SK-N-SH (cell line): ENCODE measurements at regions not wholly inside any gene's neighbourhood (a gene's known extent, or its start where the extent isn't known, plus 50 kb on each side); places are given as distances from the start of the nearest gene placed in this dataset.

Experiments used
- CTCF ChIA-PET: fragments of 300-600, 350-600 bp; formaldehyde crosslinking; extraction: SDS; loops from one replicate; lab custom pipeline; 2021; lab: Yijun Ruan, JAX
- POLR2A ChIA-PET: fragments of 350-600 bp; sonication (Branson Sonifier 250); formaldehyde crosslinking; extraction: SDS; loops from one replicate; lab custom pipeline; 2020; ENCODE audit warnings: antibody characterized with exemption, inconsistent platforms; lab: Yijun Ruan, JAX
- DNase-seq: peaks from one replicate; pipeline ENCODE4 v3.0.0; 2012
- H2AFZ ChIP-seq: fragments of 200-600 bp; sonication (generic); 2 replicates; pipeline ENCODE4 v1.8.1; 2016; ENCODE audit warnings: antibody characterized with exemption, mild to moderate bottlenecking, low read depth
- H3F3A ChIP-seq: fragments of 200-600 bp; sonication (generic); replicated peaks from 2 replicates; pipeline ENCODE3; 2016; ENCODE audit warnings: antibody characterized with exemption, mild to moderate bottlenecking; ENCODE audit not compliant: insufficient read depth
- H3K27ac ChIP-seq, 2 experiments: fragments of 200-500 bp in 1 of 2; fragments of 200-600 bp in 1 of 2; sonication (Bioruptor generic) in 1 of 2; sonication (generic), shearing (Covaris generic) in 1 of 2; 2 replicates each; pipeline versions ENCODE4 v1.5.1 to v1.6.1; 2014 to 2016; ENCODE audit warnings: low read depth in 2 of 2, inconsistent platforms in 1 of 2, low read length in 1 of 2, mild to moderate bottlenecking in 1 of 2, mixed read lengths in 1 of 2
- H3K27me3 ChIP-seq: fragments of 200-600 bp; sonication (generic), shearing (Covaris generic); 2 replicates; pipeline ENCODE4 v1.6.1; 2016; ENCODE audit warnings: mixed run types; ENCODE audit not compliant: insufficient read depth
- H3K36me3 ChIP-seq, 2 experiments: fragments of 200-500 bp in 1 of 2; fragments of 200-600 bp in 1 of 2; sonication (Bioruptor generic) in 1 of 2; sonication (generic) in 1 of 2; replicated peaks in 1 of 2; 2 replicates each; pipeline versions ENCODE3 to v1.5.1; 2014 to 2016; ENCODE audit warnings: low read length in 1 of 2, mild to moderate bottlenecking in 1 of 2; ENCODE audit not compliant: insufficient read depth in 2 of 2, control insufficient read depth in 1 of 2
- H3K4me1 ChIP-seq, 2 experiments: fragments of 200-500 bp in 1 of 2; fragments of 200-600 bp in 1 of 2; sonication (Bioruptor generic) in 1 of 2; sonication (generic), shearing (Covaris generic) in 1 of 2; 2 replicates each; pipeline versions ENCODE4 v1.5.1 to v1.6.1; 2014 to 2016; ENCODE audit warnings: low read depth in 1 of 2, low read length in 1 of 2, mixed run types in 1 of 2; ENCODE audit not compliant: insufficient read depth in 2 of 2, control insufficient read depth in 1 of 2
- H3K4me2 ChIP-seq: fragments of 200-600 bp; sonication (generic), shearing (Covaris generic); 2 replicates; pipeline ENCODE4 v1.6.1; 2017; ENCODE audit warnings: mixed run types
- H3K4me3 ChIP-seq, 2 experiments: fragments of 200-500 bp in 1 of 2; fragments of 200-600 bp in 1 of 2; sonication (Bioruptor generic) in 1 of 2; sonication (generic), shearing (Covaris generic) in 1 of 2; 2 replicates each; pipeline versions ENCODE4 v1.5.1 to v1.8.1; 2014 to 2016; ENCODE audit warnings: low read depth in 2 of 2, inconsistent platforms in 1 of 2, low read length in 1 of 2, mild to moderate bottlenecking in 1 of 2, mixed read lengths in 1 of 2, moderate library complexity in 1 of 2
- H3K79me2 ChIP-seq: fragments of 200-600 bp; sonication (generic); 2 replicates; pipeline ENCODE4 v1.8.1; 2017; ENCODE audit warnings: mild to moderate bottlenecking; ENCODE audit not compliant: insufficient read depth
- H3K9ac ChIP-seq: fragments of 200-600 bp; sonication (generic); 2 replicates; pipeline ENCODE4 v1.6.1; 2017; ENCODE audit warnings: mixed run types
- H3K9me2 ChIP-seq: fragments of 200-600 bp; sonication (generic); 2 replicates; pipeline ENCODE4 v1.6.1; 2017; ENCODE audit warnings: mixed run types
- H3K9me3 ChIP-seq: fragments of 200-600 bp; sonication (generic); 2 replicates; pipeline ENCODE4 v1.6.1; 2017; ENCODE audit warnings: mixed run types, mild to moderate bottlenecking, moderate library complexity
- H4K20me1 ChIP-seq: fragments of 200-600 bp; sonication (generic); 2 replicates; pipeline ENCODE4 v1.6.1; 2017; ENCODE audit warnings: mild to moderate bottlenecking, mixed run types; ENCODE audit not compliant: insufficient read depth
- ELF1 ChIP-seq: IDR thresholded peaks from 2 replicates; pipeline ENCODE4 v1.4.0; 2012
- EP300 ChIP-seq, 2 experiments: IDR thresholded peaks; 2 replicates each; pipeline versions ENCODE4 v1.4.0 to v1.6.1; 2012; ENCODE audit warnings: borderline replicate concordance in 1 of 2, low read depth in 1 of 2, low read length in 1 of 2
- EZH2phosphoT487 ChIP-seq: fragments of 200-600 bp; sonication (generic); IDR thresholded peaks from 2 replicates; pipeline ENCODE4 v1.6.1; 2017; ENCODE audit warnings: low read depth, mixed run types, mild to moderate bottlenecking, antibody characterized with exemption, moderate library complexity, borderline replicate concordance
- FOXJ3 ChIP-seq: sonication (generic); formaldehyde crosslinking; IDR thresholded peaks from 2 replicates; pipeline ENCODE4 v1.5.1; 2020; ENCODE audit warnings: mild to moderate bottlenecking, missing genetic modification reagents
- GATA2 ChIP-seq: sonication (generic); formaldehyde crosslinking; IDR thresholded peaks from 2 replicates; pipeline ENCODE4 v1.5.0; 2020; ENCODE audit warnings: mild to moderate bottlenecking, missing genetic modification reagents
- JUND ChIP-seq: IDR thresholded peaks from 2 replicates; pipeline ENCODE4 v1.4.0; 2012
- MEF2A ChIP-seq: IDR thresholded peaks from 2 replicates; pipeline ENCODE4 v1.4.0; 2012; ENCODE audit warnings: low read depth, borderline replicate concordance
- NRF1 ChIP-seq: IDR thresholded peaks from 2 replicates; pipeline ENCODE4 v1.6.1; 2012; ENCODE audit warnings: low read depth, mild to moderate bottlenecking, low read length
- RAD21 ChIP-seq: IDR thresholded peaks from 2 replicates; pipeline ENCODE4 v1.6.1; 2012; ENCODE audit warnings: mild to moderate bottlenecking, low read length
- RCOR1 ChIP-seq: fragments of 150-350 bp; IDR thresholded peaks from 2 replicates; pipeline ENCODE4 v1.6.1; 2017; ENCODE audit warnings: antibody characterized with exemption, low read length
- RFX5 ChIP-seq: IDR thresholded peaks from 2 replicates; pipeline ENCODE4 v1.6.1; 2012; ENCODE audit warnings: mild to moderate bottlenecking, improper control_type of control experiment, low read length
- SMC3 ChIP-seq: IDR thresholded peaks from 2 replicates; pipeline ENCODE4 v1.6.1; 2012; ENCODE audit warnings: low read depth, low read length, improper control_type of control experiment
- TCF12 ChIP-seq: IDR thresholded peaks from 2 replicates; pipeline ENCODE4 v1.4.0; 2012
- YY1 ChIP-seq: IDR thresholded peaks from 2 replicates; pipeline ENCODE4 v1.4.0; 2012; ENCODE audit warnings: low read depth, mild to moderate bottlenecking
- WGBS: methylation state at CpG from one replicate; pipeline ENCODE4 v1.1.6; 2017; ENCODE audit warnings: low lambda C conversion rate; 5-methylcytosine and 5-hydroxymethylcytosine counted together
- TF ChIP-seq, protein P1 (sequence below): fragments of 200-600 bp; sonication (generic); IDR thresholded peaks from 2 replicates; pipeline ENCODE4 v1.6.1; 2017; ENCODE audit warnings: antibody characterized with exemption, mild to moderate bottlenecking, moderate library complexity
- TF ChIP-seq, protein P2 (sequence below): fragments of 150-350 bp; IDR thresholded peaks from 2 replicates; pipeline ENCODE4 v1.6.1; 2017; ENCODE audit warnings: antibody characterized with exemption, low read length, low read depth, borderline replicate concordance
- TF ChIP-seq, protein P3 (sequence below): IDR thresholded peaks from 2 replicates; pipeline ENCODE4 v1.4.0; 2012; ENCODE audit warnings: low read depth, borderline replicate concordance
- TF ChIP-seq, protein P4 (sequence below): IDR thresholded peaks from 2 replicates; pipeline ENCODE4 v1.4.0; 2012; ENCODE audit warnings: low read depth, borderline replicate concordance
- TF ChIP-seq, protein P5 (sequence below): fragments of 150-350 bp; IDR thresholded peaks from 2 replicates; pipeline ENCODE4 v1.6.1; 2016; ENCODE audit warnings: mild to moderate bottlenecking, low read depth, low read length

DNA sequence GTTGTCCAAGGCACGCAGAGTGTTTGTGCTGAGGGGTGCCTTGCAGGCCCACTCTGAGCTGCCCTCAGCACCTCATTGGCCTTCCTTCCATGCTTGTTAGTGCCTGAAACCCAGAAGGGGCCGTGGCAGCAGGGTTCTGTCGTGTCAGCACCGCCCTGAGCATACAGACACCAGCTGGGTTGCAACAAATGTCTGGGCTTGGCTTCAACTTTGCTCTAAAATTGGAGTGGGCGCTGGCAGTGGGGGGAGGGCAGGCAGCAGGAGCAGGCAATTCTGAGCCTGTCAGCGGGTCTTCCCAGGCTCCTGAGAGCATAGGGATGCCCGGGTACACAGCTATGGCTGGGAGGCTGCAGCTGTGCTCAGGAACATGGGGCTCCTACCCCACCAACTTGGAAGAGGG is 464.3 kb downstream of the EPHA3 start:
- H3K9me3 ChIP-seq, result no peaks in the 10 kb centered on the region; the same call in 1 of the 2 replicates
- H2AFZ ChIP-seq, result no peak overlapping the region
- DNase-seq, result no peak
- 0% methylated on average over 4 of the region's 7 CpGs for WGBS
- no peak overlapping the region for H3K27ac ChIP-seq
- no peaks in the 10 kb centered on the region for H3F3A ChIP-seq
- H3K36me3 ChIP-seq, result no peaks in the 10 kb centered on the region
- H3K4me2 ChIP-seq, result no peak overlapping the region
- TF ChIP-seq, protein P1, sequence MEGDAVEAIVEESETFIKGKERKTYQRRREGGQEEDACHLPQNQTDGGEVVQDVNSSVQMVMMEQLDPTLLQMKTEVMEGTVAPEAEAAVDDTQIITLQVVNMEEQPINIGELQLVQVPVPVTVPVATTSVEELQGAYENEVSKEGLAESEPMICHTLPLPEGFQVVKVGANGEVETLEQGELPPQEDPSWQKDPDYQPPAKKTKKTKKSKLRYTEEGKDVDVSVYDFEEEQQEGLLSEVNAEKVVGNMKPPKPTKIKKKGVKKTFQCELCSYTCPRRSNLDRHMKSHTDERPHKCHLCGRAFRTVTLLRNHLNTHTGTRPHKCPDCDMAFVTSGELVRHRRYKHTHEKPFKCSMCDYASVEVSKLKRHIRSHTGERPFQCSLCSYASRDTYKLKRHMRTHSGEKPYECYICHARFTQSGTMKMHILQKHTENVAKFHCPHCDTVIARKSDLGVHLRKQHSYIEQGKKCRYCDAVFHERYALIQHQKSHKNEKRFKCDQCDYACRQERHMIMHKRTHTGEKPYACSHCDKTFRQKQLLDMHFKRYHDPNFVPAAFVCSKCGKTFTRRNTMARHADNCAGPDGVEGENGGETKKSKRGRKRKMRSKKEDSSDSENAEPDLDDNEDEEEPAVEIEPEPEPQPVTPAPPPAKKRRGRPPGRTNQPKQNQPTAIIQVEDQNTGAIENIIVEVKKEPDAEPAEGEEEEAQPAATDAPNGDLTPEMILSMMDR, result no peak
- TF ChIP-seq FOXJ3 (no peak), YY1 (no peak), EZH2phosphoT487 (no peak), RFX5 (no peak), ELF1 (no peak), SMC3 (no peak), EP300 (IDR thresholded peaks at IDR 0.05; ENCODE audit: borderline replicate concordance in 1 of 2, low read depth in 1 of 2, low read length in 1 of 2) (no peak), GATA2 (CRISPR knock-in tag) (no peak), MEF2A (no peak), TCF12 (no peak), RCOR1 (no peak), JUND (no peak), RAD21 (no peak), NRF1 (no peak)
- TF ChIP-seq, protein P2, sequence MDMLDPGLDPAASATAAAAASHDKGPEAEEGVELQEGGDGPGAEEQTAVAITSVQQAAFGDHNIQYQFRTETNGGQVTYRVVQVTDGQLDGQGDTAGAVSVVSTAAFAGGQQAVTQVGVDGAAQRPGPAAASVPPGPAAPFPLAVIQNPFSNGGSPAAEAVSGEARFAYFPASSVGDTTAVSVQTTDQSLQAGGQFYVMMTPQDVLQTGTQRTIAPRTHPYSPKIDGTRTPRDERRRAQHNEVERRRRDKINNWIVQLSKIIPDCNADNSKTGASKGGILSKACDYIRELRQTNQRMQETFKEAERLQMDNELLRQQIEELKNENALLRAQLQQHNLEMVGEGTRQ, result no peak
- TF ChIP-seq, protein P3, sequence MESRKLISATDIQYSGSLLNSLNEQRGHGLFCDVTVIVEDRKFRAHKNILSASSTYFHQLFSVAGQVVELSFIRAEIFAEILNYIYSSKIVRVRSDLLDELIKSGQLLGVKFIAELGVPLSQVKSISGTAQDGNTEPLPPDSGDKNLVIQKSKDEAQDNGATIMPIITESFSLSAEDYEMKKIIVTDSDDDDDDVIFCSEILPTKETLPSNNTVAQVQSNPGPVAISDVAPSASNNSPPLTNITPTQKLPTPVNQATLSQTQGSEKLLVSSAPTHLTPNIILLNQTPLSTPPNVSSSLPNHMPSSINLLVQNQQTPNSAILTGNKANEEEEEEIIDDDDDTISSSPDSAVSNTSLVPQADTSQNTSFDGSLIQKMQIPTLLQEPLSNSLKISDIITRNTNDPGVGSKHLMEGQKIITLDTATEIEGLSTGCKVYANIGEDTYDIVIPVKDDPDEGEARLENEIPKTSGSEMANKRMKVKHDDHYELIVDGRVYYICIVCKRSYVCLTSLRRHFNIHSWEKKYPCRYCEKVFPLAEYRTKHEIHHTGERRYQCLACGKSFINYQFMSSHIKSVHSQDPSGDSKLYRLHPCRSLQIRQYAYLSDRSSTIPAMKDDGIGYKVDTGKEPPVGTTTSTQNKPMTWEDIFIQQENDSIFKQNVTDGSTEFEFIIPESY, result no peak
- TF ChIP-seq, protein P4, sequence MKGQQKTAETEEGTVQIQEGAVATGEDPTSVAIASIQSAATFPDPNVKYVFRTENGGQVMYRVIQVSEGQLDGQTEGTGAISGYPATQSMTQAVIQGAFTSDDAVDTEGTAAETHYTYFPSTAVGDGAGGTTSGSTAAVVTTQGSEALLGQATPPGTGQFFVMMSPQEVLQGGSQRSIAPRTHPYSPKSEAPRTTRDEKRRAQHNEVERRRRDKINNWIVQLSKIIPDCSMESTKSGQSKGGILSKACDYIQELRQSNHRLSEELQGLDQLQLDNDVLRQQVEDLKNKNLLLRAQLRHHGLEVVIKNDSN, result no peak
- TF ChIP-seq, protein P5, sequence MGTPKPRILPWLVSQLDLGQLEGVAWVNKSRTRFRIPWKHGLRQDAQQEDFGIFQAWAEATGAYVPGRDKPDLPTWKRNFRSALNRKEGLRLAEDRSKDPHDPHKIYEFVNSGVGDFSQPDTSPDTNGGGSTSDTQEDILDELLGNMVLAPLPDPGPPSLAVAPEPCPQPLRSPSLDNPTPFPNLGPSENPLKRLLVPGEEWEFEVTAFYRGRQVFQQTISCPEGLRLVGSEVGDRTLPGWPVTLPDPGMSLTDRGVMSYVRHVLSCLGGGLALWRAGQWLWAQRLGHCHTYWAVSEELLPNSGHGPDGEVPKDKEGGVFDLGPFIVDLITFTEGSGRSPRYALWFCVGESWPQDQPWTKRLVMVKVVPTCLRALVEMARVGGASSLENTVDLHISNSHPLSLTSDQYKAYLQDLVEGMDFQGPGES, result no peak
- CTCF ChIA-PET, result no interaction called here
- H3K27me3 ChIP-seq, result no peaks in the 10 kb centered on the region
- H4K20me1 ChIP-seq, result no peaks in the 10 kb centered on the region
- H3K9ac ChIP-seq, result no peak overlapping the region
- H3K4me3 ChIP-seq, result no peak overlapping the region
- POLR2A ChIA-PET, result no interaction called here
- H3K9me2 ChIP-seq, result no peaks in the 10 kb centered on the region
- no peaks in the 10 kb centered on the region for H3K79me2 ChIP-seq
- peaks cover 0 to under 1% of the 10 kb centered on the region in 2 experiments; a peak in 1 of 4 replicates for H3K4me1 ChIP-seq
